ENCODE measurements at regions not wholly inside any gene's neighbourhood (a gene's known extent, or its start where the extent isn't known, plus 50 kb on each side); places are given as distances from the start of the nearest gene placed in this dataset.

DNA sequence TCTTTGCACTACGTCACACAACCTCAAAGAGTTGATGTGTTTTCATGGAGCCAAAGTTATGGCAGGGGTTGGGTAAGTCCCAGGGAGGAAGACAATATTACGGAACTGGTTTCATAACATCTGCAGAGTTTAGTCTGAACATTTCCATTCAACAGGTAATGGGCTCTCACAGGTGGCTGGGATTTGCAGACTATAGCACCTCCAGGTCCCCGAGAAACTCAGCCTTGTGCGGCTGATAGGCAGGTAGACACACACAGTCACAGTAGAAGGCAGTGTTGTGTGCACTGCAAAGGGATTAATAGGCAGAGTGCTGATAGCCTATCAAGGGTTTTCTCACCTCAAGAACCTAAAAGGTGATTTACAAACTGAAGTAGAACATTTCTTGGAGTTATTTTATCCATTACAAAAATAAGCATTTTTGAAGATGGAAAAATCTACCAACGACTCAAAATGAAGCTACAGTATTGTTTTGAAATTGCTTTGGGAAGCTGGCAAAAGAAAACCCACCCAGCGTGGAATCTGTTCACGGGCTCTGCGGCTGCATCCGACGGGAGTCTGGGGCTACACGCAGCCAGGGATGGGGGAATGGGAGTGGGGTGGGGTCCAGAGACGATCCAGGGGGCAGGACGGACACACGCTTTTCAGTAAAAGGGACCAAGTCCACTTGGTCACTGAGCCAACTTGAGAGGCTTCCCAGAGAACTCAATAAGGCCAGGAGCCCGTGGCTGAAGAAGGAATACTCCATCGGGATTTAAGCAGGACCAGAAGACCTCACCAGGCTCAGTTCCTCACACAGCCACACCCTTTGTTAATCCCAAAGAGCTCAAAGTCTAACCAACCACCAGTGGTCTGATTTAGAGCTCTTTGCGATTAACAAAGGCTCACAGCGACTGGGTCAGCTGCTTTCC is 82.9 kb downstream of the CHRNA1 start:
- POLR2A ChIA-PET: no interaction called here
- ATAC-seq (no peak), DNase-seq (ENCODE audit: low read depth, low spot score) (no peak)
- no peaks in the 10 kb centered on the region for H3K79me2 ChIP-seq (ENCODE audit: insufficient read depth, low read length)
- H3K4me2 ChIP-seq (ENCODE audit: low read length): no peak overlapping the region
- no peaks in the 10 kb centered on the region for H3K4me1 ChIP-seq (ENCODE audit: control insufficient read depth in 1 of 2, insufficient read depth in 2 of 2, low read length in 2 of 2)
- H3K27me3 ChIP-seq (ENCODE audit: insufficient read depth, low read length): peaks cover 14% of the 10 kb centered on the region; the same call in 1 of the 2 replicates
- H3K9me2 ChIP-seq (ENCODE audit: insufficient read depth): no peaks in the 10 kb centered on the region
- RAD21 ChIA-PET (ENCODE audit: low non-redundant PET in 1 of 2, low total read pairs in 2 of 2, uncharacterized antibody in 2 of 2, unreplicated experiment in 2 of 2): no interaction called here
- no peaks in the 10 kb centered on the region for H3K9me3 ChIP-seq (ENCODE audit: control insufficient read depth in 1 of 2, insufficient read depth in 1 of 2, low read depth in 1 of 2, low read length in 2 of 2)
- no peak overlapping the region for H3K4me3 ChIP-seq (replicated peaks in 1 of 2; ENCODE audit: low read depth in 1 of 2, low read length in 2 of 2)
- CTCF ChIA-PET: interaction anchor here (1.8 kb wide), 1 partner anchor 16 kb away, joined by 5 read pairs; no protein-coding TSS in a partner anchor
- TF ChIP-seq YY1 (IDR thresholded peaks at IDR 0.05; ENCODE audit: extremely low read depth, insufficient replicate concordance, low read depth, low read length) (no peak), EZH2 (IDR thresholded peaks at IDR 0.05) (no peak), SIN3A (IDR thresholded peaks at IDR 0.05; ENCODE audit: low read depth) (no peak), SRF (IDR thresholded peaks at IDR 0.05; ENCODE audit: low read depth) (no peak), CEBPB (IDR thresholded peaks at IDR 0.05; ENCODE audit: low read depth) (no peak), ZFX (IDR thresholded peaks at IDR 0.05) (no peak), ZNF274 (IDR thresholded peaks at IDR 0.05; ENCODE audit: low read depth, low read length) (no peak), JUND (IDR thresholded peaks at IDR 0.05) (no peak), EGR1 (IDR thresholded peaks at IDR 0.05; ENCODE audit: low read depth) (no peak), RAD21 (IDR thresholded peaks at IDR 0.05; ENCODE audit: low read depth) (no peak), SP1 (IDR thresholded peaks at IDR 0.05; ENCODE audit: low read depth) (no peak), POLR2A (IDR thresholded peaks at IDR 0.05; ENCODE audit: borderline replicate concordance, extremely low read depth, insufficient read depth, insufficient read length) (no peak), FOSL1 (IDR thresholded peaks at IDR 0.05; ENCODE audit: low read depth) (no peak)
- TF ChIP-seq, protein P1, sequence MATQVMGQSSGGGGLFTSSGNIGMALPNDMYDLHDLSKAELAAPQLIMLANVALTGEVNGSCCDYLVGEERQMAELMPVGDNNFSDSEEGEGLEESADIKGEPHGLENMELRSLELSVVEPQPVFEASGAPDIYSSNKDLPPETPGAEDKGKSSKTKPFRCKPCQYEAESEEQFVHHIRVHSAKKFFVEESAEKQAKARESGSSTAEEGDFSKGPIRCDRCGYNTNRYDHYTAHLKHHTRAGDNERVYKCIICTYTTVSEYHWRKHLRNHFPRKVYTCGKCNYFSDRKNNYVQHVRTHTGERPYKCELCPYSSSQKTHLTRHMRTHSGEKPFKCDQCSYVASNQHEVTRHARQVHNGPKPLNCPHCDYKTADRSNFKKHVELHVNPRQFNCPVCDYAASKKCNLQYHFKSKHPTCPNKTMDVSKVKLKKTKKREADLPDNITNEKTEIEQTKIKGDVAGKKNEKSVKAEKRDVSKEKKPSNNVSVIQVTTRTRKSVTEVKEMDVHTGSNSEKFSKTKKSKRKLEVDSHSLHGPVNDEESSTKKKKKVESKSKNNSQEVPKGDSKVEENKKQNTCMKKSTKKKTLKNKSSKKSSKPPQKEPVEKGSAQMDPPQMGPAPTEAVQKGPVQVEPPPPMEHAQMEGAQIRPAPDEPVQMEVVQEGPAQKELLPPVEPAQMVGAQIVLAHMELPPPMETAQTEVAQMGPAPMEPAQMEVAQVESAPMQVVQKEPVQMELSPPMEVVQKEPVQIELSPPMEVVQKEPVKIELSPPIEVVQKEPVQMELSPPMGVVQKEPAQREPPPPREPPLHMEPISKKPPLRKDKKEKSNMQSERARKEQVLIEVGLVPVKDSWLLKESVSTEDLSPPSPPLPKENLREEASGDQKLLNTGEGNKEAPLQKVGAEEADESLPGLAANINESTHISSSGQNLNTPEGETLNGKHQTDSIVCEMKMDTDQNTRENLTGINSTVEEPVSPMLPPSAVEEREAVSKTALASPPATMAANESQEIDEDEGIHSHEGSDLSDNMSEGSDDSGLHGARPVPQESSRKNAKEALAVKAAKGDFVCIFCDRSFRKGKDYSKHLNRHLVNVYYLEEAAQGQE (IDR thresholded peaks at IDR 0.05; ENCODE audit: low read depth): no peak
- TF ChIP-seq, protein P2, sequence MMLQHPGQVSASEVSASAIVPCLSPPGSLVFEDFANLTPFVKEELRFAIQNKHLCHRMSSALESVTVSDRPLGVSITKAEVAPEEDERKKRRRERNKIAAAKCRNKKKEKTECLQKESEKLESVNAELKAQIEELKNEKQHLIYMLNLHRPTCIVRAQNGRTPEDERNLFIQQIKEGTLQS (IDR thresholded peaks at IDR 0.05): no peak
- TF ChIP-seq, protein P3, sequence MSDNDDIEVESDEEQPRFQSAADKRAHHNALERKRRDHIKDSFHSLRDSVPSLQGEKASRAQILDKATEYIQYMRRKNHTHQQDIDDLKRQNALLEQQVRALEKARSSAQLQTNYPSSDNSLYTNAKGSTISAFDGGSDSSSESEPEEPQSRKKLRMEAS (IDR thresholded peaks at IDR 0.05): no peak
- H3K36me3 ChIP-seq (ENCODE audit: control insufficient read depth in 1 of 2, insufficient read depth in 2 of 2, low read length in 2 of 2): no peaks in the 10 kb centered on the region
- H3K27ac ChIP-seq (ENCODE audit: low read depth, low read length): no peak overlapping the region
- intact Hi-C loops (cut with micrococcal nuclease): no loop called here
- H3K9ac ChIP-seq (ENCODE audit: low read length): no peak overlapping the region
- no peak overlapping the region for H2AFZ ChIP-seq (ENCODE audit: low read depth, low read length, poor library complexity, severe bottlenecking)
- H4K20me1 ChIP-seq (ENCODE audit: insufficient read depth): no peaks in the 10 kb centered on the region
- BruUV-seq (replicated peaks): no TSS peak
